ENCODE measurements at regions not wholly inside any gene's neighbourhood (a gene's known extent, or its start where the extent isn't known, plus 50 kb on each side); places are given as distances from the start of the nearest gene placed in this dataset.

- TF ChIP-seq CTCF (IDR thresholded peaks at IDR 0.05), result no peak
- no peak for TF ChIP-seq ZFX (IDR thresholded peaks at IDR 0.05; ENCODE audit: borderline replicate concordance)
Measured at GRCh38 chr2:200212862-200213425, 93.5 kb upstream of the SPATS2L start.
